HG03025 (cell line): ENCODE measurements at regions not wholly inside any gene's neighbourhood (a gene's known extent, or its start where the extent isn't known, plus 50 kb on each side); places are given as distances from the start of the nearest gene placed in this dataset.
A peak's percentile ranks its signal among the peaks of the same experiment; 100 is the strongest.

ENCODE experiments used
- ATAC-seq: cut with Tn5 transposase; IDR thresholded peaks from one replicate; pipeline ENCODE4 v1.9.1; 2021; ENCODE audit warnings: mild to moderate bottlenecking, moderate library complexity; ENCODE audit not compliant: unreplicated experiment, low FRiP score

- ATAC-seq = no peak
These were observed 124.5 kb upstream of the ATP10A start for GRCh38 chr15:25987638-25988037.

- no peak for ATAC-seq
These were observed 122.0 kb upstream of the ATP10A start for GRCh38 chr15:25985165-25985564.

- no peak for ATAC-seq
These were observed 119.6 kb upstream of the ATP10A start for GRCh38 chr15:25982736-25983135.

- no peak for ATAC-seq
These were observed 118.0 kb upstream of the ATP10A start for GRCh38 chr15:25981114-25981513.

GRCh38 chr15:25972141-25972675 is 109.1 kb upstream of the ATP10A start:
- no peak for ATAC-seq

- no peak for ATAC-seq
These were observed 107.9 kb upstream of the ATP10A start for GRCh38 chr15:25971053-25971452.

- no peak for ATAC-seq
These were observed 106.8 kb upstream of the ATP10A start for GRCh38 chr15:25969886-25970285.

- no peak for ATAC-seq
These were observed 104.0 kb upstream of the ATP10A start for GRCh38 chr15:25967116-25967515.

GRCh38 chr15:25965326-25965725 is 102.2 kb upstream of the ATP10A start:
- ATAC-seq = no peak

GRCh38 chr15:25960273-25960672 is 97.1 kb upstream of the ATP10A start:
- no peak for ATAC-seq

GRCh38 chr15:25959100-25959499 is 96.0 kb upstream of the ATP10A start:
- ATAC-seq = no peak

GRCh38 chr15:25955628-25956027 is 92.5 kb upstream of the ATP10A start:
- no peak for ATAC-seq

- ATAC-seq = no peak
These were observed 91.3 kb upstream of the ATP10A start for GRCh38 chr15:25954398-25954797.

GRCh38 chr15:25950014-25950413 is 86.9 kb upstream of the ATP10A start:
- ATAC-seq = no peak

- no peak for ATAC-seq
These were observed 84.5 kb upstream of the ATP10A start for GRCh38 chr15:25947323-25948314.

- no peak for ATAC-seq
These were observed 83.2 kb upstream of the ATP10A start for GRCh38 chr15:25946241-25946805.

GRCh38 chr15:25944386-25944785 is 81.3 kb upstream of the ATP10A start:
- ATAC-seq = no peak

- ATAC-seq = no peak
These were observed 80.7 kb upstream of the ATP10A start for GRCh38 chr15:25943831-25944230.

GRCh38 chr15:25939122-25939521 is 76.0 kb upstream of the ATP10A start:
- ATAC-seq = peak; percentile 94

- no peak for ATAC-seq
These were observed 74.7 kb upstream of the ATP10A start for GRCh38 chr15:25937796-25938195.

GRCh38 chr15:25936004-25936403 is 72.9 kb upstream of the ATP10A start:
- no peak for ATAC-seq
